ENCODE measurements at regions not wholly inside any gene's neighbourhood (a gene's known extent, or its start where the extent isn't known, plus 50 kb on each side); places are given as distances from the start of the nearest gene placed in this dataset.

GRCh38 chr2:133885847-133886246 lies 317.6 kb upstream of the NCKAP5 start:
- BruUV-seq (replicated peaks) = no TSS peak
- TF ChIP-seq CREB3L1 (IDR thresholded peaks at IDR 0.05; ENCODE audit: borderline replicate concordance, low read depth) (no peak), ZBTB8A (IDR thresholded peaks at IDR 0.05; ENCODE audit: partially characterized antibody) (no peak), TAF9B (IDR thresholded peaks at IDR 0.05; ENCODE audit: partially characterized antibody) (no peak), ZBTB33 (CRISPR knock-in tag; IDR thresholded peaks at IDR 0.05) (no peak), STAT5A (IDR thresholded peaks at IDR 0.05; ENCODE audit: borderline replicate concordance, low read length) (no peak), UBTF (IDR thresholded peaks at IDR 0.05; ENCODE audit: borderline replicate concordance in 1 of 2, low read depth in 2 of 2, low read length in 2 of 2) (no peak), MEIS2 (IDR thresholded peaks at IDR 0.05; ENCODE audit: partially characterized antibody) (no peak), ZNF639 (CRISPR knock-in tag; conservative IDR thresholded peaks at IDR 0.05 in 1 of 2, IDR thresholded peaks at IDR 0.05 in 1 of 2) (no peak), POU5F1 (IDR thresholded peaks at IDR 0.05; ENCODE audit: borderline replicate concordance, low read depth, low read length, partially characterized antibody) (no peak), COPS2 (conservative IDR thresholded peaks at IDR 0.05) (no peak)

More at GRCh38 chr2:133885847-133886246, 317.6 kb upstream of the NCKAP5 start:
- Histone ChIP-seq H3K79me2 (ENCODE audit: control insufficient read depth, insufficient read depth, low read length) (no peaks in the 10 kb centered on the region), H3K4me1 (replicated peaks in 1 of 2; ENCODE audit: control insufficient read depth in 2 of 2, insufficient read depth in 2 of 2, low read length in 2 of 2) (no peaks in the 10 kb centered on the region), H3K27me3 (ENCODE audit: control insufficient read depth in 2 of 2, insufficient read depth in 2 of 2, low read length in 2 of 2) (peaks cover 3 to 6% of the 10 kb centered on the region in 2 experiments; a peak in 3 of 5 replicates), H3K27ac (ENCODE audit: extremely low read depth, low read depth, low read length) (no peak overlapping the region), H3K36me3 (ENCODE audit: control insufficient read depth, insufficient read depth, low read length) (no peaks in the 10 kb centered on the region), H4K20me1 (replicated peaks; ENCODE audit: control insufficient read depth, insufficient read depth, low read length) (no peaks in the 10 kb centered on the region; the same call in 1 of the 2 replicates), H3K4me3 (no peak overlapping the region), H3K9ac (ENCODE audit: insufficient read depth in 1 of 2, low read depth in 2 of 2, low read length in 2 of 2) (no peak overlapping the region), H2AFZ (ENCODE audit: low read depth, low read length) (no peak overlapping the region), H3K9me1 (ENCODE audit: control insufficient read depth, insufficient read depth, low read length) (no peaks in the 10 kb centered on the region), H3K4me2 (ENCODE audit: insufficient read depth, low read length) (no peak overlapping the region), H3K9me3 (replicated peaks; ENCODE audit: control insufficient read depth, insufficient read depth, low read depth, low read length) (no peaks in the 10 kb centered on the region)
- intact Hi-C loops (cut with micrococcal nuclease) (loop anchor here (1.0 to 10.0 kb wide), 5 partner anchors 189 to 565 kb away; no protein-coding TSS in a partner anchor), in situ Hi-C loops (cut with MboI) (loop anchor here (25.0 kb wide), 1 partner anchor 526 kb away; no protein-coding TSS in a partner anchor)
- 0% methylated on average over 5 of the region's 5 CpGs for WGBS (ENCODE audit: insufficient coverage, low coverage, missing lambda C conversion rate)
- DNase-seq (ENCODE audit: extremely low read depth in 1 of 4, low spot score in 3 of 4) (no peak), ATAC-seq (no peak), FAIRE-seq (no peak)
- CTCF ChIA-PET (ENCODE audit: low intra/inter-chr PET ratio) = interaction anchor here (1.4 to 1.8 kb wide), 4 partner anchors 322 to 1012 kb away, joined by 3 to 11 read pairs (median 4); no protein-coding TSS in a partner anchor
- POLR2A ChIA-PET = no interaction called here
